Thoracic aorta (tissue), 2 donors: ENCODE measurements at regions not wholly inside any gene's neighbourhood (a gene's known extent, or its start where the extent isn't known, plus 50 kb on each side); places are given as distances from the start of the nearest gene placed in this dataset.

Experiments
- ATAC-seq: fragments of 150-250 bp; one replicate; pipeline ENCODE4 v1.8.0; 2017; ENCODE audit warnings: low read depth; ENCODE audit not compliant: insufficient number of reproducible peaks, low FRiP score
- DNase-seq: peaks from one replicate; pipeline ENCODE4 v3.0.0-alpha.2; 2020; ENCODE audit warnings: low spot score
- H3K27ac ChIP-seq, 2 donors: fragments of 200-600 bp; sonication (generic); 1 replicate in 1 of 2; 2 replicates in 1 of 2; pipeline ENCODE4 v1.5.1; 2016; ENCODE audit warnings: mild to moderate bottlenecking in 2 of 2, moderate library complexity in 2 of 2
- H3K27me3 ChIP-seq: fragments of 200-600 bp; sonication (generic); replicated peaks from 2 replicates; pipeline ENCODE4 v1.6.0; 2016; ENCODE audit warnings: mild to moderate bottlenecking; ENCODE audit not compliant: insufficient read depth
- H3K36me3 ChIP-seq: fragments of 200-600 bp; sonication (generic); one replicate; pipeline ENCODE4 v1.5.1; 2016
- H3K4me1 ChIP-seq, 2 donors: fragments of 200-600 bp; sonication (generic); 1 replicate in 1 of 2; 2 replicates in 1 of 2; pipeline versions ENCODE4 v1.5.1 to v1.6.0; 2016; ENCODE audit warnings: low read depth in 2 of 2, mild to moderate bottlenecking in 1 of 2; ENCODE audit not compliant: control insufficient read depth in 1 of 2
- H3K4me3 ChIP-seq: fragments of 200-600 bp; sonication (generic); 2 replicates; pipeline ENCODE4 v1.5.1; 2016; ENCODE audit warnings: mild to moderate bottlenecking
- H3K9me3 ChIP-seq: fragments of 200-600 bp; sonication (generic); 2 replicates; pipeline ENCODE4 v1.5.1; 2016
- CTCF ChIP-seq: fragments of 200-600 bp; sonication (generic); IDR thresholded peaks from one replicate; pipeline ENCODE4 v1.5.1; 2019; ENCODE audit warnings: antibody characterized with exemption

DNA sequence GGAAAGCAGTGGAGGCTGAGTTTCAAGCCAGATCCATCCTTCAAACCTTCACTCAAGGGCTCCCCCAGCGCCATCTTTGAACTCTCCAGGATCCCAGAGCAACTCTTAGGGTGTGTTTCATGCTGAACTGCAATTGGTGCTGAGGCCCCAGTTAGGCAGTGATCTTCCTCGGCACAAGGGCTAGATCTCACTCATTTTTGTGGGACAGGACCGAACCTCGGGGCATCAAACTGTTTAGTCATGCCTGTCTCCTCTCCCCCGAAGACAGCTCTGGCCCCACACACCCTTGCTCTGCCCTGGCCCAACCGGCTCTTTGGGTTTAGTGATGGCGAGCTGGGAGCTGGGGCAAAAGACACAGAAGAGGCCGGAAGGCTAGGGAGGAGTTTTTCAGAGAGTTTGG lies 115.1 kb downstream of the NUFIP1 start:
- no peak overlapping the region for H3K27ac ChIP-seq
- peaks cover 4 to 22% of the 10 kb centered on the region in 2 donors for H3K4me1 ChIP-seq
- H3K36me3 ChIP-seq = no peaks in the 10 kb centered on the region
- ATAC-seq = no peak
- DNase-seq = no peak
- no peaks in the 10 kb centered on the region for H3K27me3 ChIP-seq
- H3K4me3 ChIP-seq = no peak overlapping the region
- H3K9me3 ChIP-seq = no peaks in the 10 kb centered on the region
- no peak for TF ChIP-seq CTCF

GRCh38 chr13:44873461-44873860 lies 115.8 kb downstream of the NUFIP1 start:
- no peak overlapping the region for H3K4me3 ChIP-seq
- no peak for TF ChIP-seq CTCF
- no peak overlapping the region for H3K27ac ChIP-seq
- DNase-seq (no peak), ATAC-seq (no peak)
- H3K9me3 ChIP-seq = no peaks in the 10 kb centered on the region
- H3K36me3 ChIP-seq = no peaks in the 10 kb centered on the region
- H3K27me3 ChIP-seq = no peaks in the 10 kb centered on the region
- H3K4me1 ChIP-seq = peaks cover 4 to 22% of the 10 kb centered on the region in 2 donors

- no peak overlapping the region for H3K4me3 ChIP-seq
- no peaks in the 10 kb centered on the region for H3K27me3 ChIP-seq
- no peaks in the 10 kb centered on the region for H3K9me3 ChIP-seq
- no peaks in the 10 kb centered on the region for H3K36me3 ChIP-seq
- H3K27ac ChIP-seq = no peak overlapping the region
- no peak for DNase-seq
- no peak for TF ChIP-seq CTCF
- H3K4me1 ChIP-seq = peaks cover 4 to 22% of the 10 kb centered on the region in 2 donors
- no peak for ATAC-seq
Observed at GRCh38 chr13:44872751-44873150, 116.5 kb downstream of the NUFIP1 start.

- no peak for TF ChIP-seq CTCF
- no peak overlapping the region for H3K4me3 ChIP-seq
- H3K27ac ChIP-seq = no peak overlapping the region
- no peaks in the 10 kb centered on the region for H3K27me3 ChIP-seq
- H3K9me3 ChIP-seq = no peaks in the 10 kb centered on the region
- peaks cover 4 to 22% of the 10 kb centered on the region in 2 donors for H3K4me1 ChIP-seq
- no peaks in the 10 kb centered on the region for H3K36me3 ChIP-seq
- DNase-seq (no peak), ATAC-seq (no peak)
Observed at GRCh38 chr13:44870456-44870929, 118.8 kb downstream of the NUFIP1 start.

DNA sequence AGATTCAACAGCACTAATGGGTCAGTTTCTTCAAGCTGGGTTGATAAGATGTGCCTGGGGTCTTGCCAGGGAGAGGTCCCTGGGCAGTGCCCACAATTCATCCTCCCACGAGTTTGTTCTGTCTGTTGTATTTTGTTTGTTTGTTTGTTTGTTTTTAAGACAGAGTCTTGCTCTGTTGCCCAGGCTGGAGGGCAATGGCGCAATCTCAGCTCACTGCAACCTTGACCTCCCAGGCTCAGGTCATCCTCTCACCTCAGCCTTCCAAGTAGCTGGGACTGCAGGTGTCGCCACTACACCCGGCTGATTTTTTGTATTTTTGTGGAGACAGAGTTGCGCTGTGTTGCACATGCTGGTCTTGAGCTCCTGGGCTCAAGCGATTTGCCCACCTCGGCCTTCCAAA lies 120.1 kb downstream of the NUFIP1 start:
- H3K36me3 ChIP-seq = no peaks in the 10 kb centered on the region
- no peak for DNase-seq
- H3K27ac ChIP-seq = no peak overlapping the region
- peaks cover 4 to 22% of the 10 kb centered on the region in 2 donors for H3K4me1 ChIP-seq
- TF ChIP-seq CTCF = no peak
- ATAC-seq = no peak
- no peak overlapping the region for H3K4me3 ChIP-seq
- no peaks in the 10 kb centered on the region for H3K27me3 ChIP-seq
- no peaks in the 10 kb centered on the region for H3K9me3 ChIP-seq
